Activated T-cell treated with anti-CD3 and anti-CD28 coated beads, Interleukin-2, amount 50 U/mL, for 48 hours (primary cell): ENCODE measurements at regions not wholly inside any gene's neighbourhood (a gene's known extent, or its start where the extent isn't known, plus 50 kb on each side); places are given as distances from the start of the nearest gene placed in this dataset.
A peak's percentile ranks its signal among the peaks of the same experiment; 100 is the strongest.

Source experiments
- DNase-seq, 2 experiments: peaks; one replicate each; pipeline ENCODE4 v3.0.0-alpha.2; 2020

GRCh38 chr15:59953392-59953883 lies 50.7 kb upstream of the FOXB1 start:
- no peak for DNase-seq

GRCh38 chr15:59952960-59953359 lies 51.2 kb upstream of the FOXB1 start:
- DNase-seq = no peak

GRCh38 chr15:59950603-59951388 lies 53.3 kb upstream of the FOXB1 start:
- no peak for DNase-seq

GRCh38 chr15:59948924-59949613 lies 55.0 kb upstream of the FOXB1 start:
- no peak for DNase-seq

GRCh38 chr15:59946084-59946483 lies 58.0 kb upstream of the FOXB1 start:
- no peak for DNase-seq

- DNase-seq = no peak
Observed at GRCh38 chr15:59945036-59945435, 59.1 kb upstream of the FOXB1 start.

GRCh38 chr15:59941612-59942011 lies 62.5 kb upstream of the FOXB1 start:
- no peak for DNase-seq

GRCh38 chr15:59940928-59941327 lies 63.2 kb upstream of the FOXB1 start:
- DNase-seq = no peak

GRCh38 chr15:59940456-59940855 lies 63.7 kb upstream of the FOXB1 start:
- DNase-seq = no peak

GRCh38 chr15:59936741-59937140 lies 67.4 kb upstream of the FOXB1 start:
- DNase-seq = no peak

GRCh38 chr15:59933607-59934006 lies 70.5 kb upstream of the FOXB1 start:
- no peak for DNase-seq

- no peak for DNase-seq
Observed at GRCh38 chr15:59931646-59932261, 72.4 kb upstream of the FOXB1 start.

- DNase-seq = no peak
Observed at GRCh38 chr15:59924812-59925522, 79.1 kb upstream of the FOXB1 start.

GRCh38 chr15:59924096-59924495 lies 80.0 kb upstream of the FOXB1 start:
- DNase-seq = no peak

GRCh38 chr15:59923508-59923907 lies 80.6 kb upstream of the FOXB1 start:
- no peak for DNase-seq

- DNase-seq = peak; percentile 74 to 79
Observed at GRCh38 chr15:59918994-59919951, 84.8 kb upstream of the FOXB1 start.

- peak; percentile 83 to 85 for DNase-seq
Observed at GRCh38 chr15:59917504-59918157, 86.5 kb upstream of the FOXB1 start.

GRCh38 chr15:59906046-59906445 lies 98.1 kb upstream of the FOXB1 start:
- DNase-seq = no peak

GRCh38 chr15:59905176-59905575 lies 98.9 kb upstream of the FOXB1 start:
- DNase-seq = no peak

GRCh38 chr15:59904450-59905135 lies 99.5 kb upstream of the FOXB1 start:
- DNase-seq = no peak

- no peak for DNase-seq
Observed at GRCh38 chr15:59896663-59897074, 107.4 kb upstream of the FOXB1 start.
